GM19467 (cell line): ENCODE measurements at regions not wholly inside any gene's neighbourhood (a gene's known extent, or its start where the extent isn't known, plus 50 kb on each side); places are given as distances from the start of the nearest gene placed in this dataset.

Experiments
- ATAC-seq: cut with Tn5 transposase; IDR thresholded peaks from one replicate; pipeline ENCODE4 v1.9.1; 2021; ENCODE audit warnings: mild to moderate bottlenecking, moderate library complexity; ENCODE audit not compliant: unreplicated experiment

DNA sequence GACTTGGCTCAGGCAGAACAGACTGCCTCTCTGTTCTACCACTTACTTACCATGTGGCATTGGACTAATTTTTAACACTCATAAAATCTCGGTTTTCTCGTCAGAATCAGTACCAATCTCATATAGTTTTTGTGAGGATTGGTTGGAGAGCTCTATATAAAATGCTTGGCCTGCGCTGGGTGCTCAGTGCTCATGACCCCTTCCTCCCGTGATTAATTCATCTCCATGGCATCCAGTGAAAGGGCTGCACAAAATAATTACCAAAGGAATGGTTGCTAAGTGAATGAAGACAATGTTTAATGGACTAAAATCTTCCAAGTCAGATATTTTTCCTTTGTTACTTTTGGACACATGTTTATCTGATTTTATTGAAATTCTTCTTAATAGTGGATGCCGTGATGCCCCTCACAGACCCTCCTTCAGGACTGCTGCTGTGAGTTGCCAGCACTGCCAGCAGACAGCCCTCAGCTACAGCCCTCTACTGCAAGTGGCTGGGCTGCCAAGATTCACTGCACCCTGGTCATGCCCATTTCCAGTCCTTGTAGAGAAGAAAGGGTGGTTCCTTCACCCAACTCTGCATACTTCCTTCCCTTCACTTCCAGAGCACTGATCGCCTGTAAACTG, 436.5 kb downstream of the LMO4 start:
- no peak for ATAC-seq

DNA sequence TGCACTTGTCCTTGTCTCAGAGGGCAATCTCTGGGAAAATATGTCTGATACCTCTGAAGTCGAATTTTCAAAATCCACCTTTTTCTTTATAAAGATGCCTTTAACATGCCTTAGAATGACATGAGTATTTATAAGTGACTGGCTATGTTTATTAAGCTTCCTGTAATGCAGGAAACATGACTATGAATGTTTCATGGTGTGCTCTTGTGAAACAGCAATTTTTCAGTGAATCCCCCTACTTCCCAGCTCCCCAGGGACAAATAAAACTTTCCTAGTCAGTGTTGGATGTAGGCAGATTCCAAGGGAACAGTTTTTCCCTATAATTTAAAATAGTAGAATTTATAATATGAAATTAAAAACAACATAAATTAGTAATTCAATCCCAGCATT, 437.0 kb downstream of the LMO4 start:
- no peak for ATAC-seq

DNA sequence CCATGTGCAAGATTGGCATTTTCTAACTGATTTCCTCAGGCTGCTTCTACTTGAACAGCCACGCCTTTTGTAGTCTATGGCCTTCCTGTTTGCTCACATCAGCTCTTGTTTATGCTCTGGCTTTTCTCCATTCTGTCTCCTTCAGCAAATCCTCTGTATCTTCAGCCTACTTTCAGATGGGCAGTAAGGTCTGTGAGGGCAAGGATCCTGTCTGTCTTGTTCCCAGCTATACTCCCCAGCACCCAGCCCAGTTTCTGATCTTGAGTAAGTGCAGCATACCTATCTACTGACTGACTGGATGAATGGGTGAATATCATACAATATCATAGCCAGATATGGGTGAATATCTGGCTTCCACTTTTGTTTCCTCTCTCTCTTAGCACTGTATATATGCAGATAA, 438.1 kb downstream of the LMO4 start:
- ATAC-seq = no peak

DNA sequence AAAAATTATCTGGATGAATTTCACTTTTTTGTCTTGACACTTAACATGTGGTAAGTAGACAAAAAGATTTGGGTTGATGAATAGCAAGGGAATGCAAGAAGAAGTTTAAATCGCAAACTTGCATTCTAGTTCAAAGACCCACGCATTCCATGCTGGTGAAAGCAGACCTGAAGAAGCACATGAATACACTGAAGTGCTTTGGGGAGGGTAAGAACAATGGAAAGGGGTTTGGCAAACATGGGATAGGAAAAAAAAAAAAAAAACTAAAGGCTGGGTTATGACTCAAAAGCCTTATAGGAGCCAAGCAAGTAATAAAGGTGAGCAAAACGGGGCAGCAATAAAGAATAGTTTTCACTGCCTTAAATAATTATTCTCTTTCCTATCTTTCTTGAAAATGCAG, 450.2 kb downstream of the LMO4 start:
- no peak for ATAC-seq

DNA sequence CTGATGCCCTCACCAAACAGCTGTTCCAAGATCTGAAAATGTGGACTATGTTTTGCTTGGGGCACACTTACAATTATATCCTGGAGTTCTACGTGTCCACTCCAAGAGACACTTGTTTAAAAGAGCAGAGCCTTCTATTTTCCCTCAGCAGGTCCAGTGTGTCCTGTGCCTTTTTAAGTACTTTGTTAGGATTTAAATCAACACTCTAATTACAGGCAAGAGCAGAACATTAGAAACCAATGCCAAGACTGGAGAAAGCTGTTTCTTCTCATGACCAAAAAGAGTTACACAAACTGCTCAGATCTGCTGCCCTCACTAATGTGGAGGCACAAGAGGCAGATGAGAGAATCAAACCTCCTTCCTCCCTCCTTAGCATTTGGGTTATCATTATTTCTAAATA, 452.9 kb downstream of the LMO4 start:
- ATAC-seq = no peak

DNA sequence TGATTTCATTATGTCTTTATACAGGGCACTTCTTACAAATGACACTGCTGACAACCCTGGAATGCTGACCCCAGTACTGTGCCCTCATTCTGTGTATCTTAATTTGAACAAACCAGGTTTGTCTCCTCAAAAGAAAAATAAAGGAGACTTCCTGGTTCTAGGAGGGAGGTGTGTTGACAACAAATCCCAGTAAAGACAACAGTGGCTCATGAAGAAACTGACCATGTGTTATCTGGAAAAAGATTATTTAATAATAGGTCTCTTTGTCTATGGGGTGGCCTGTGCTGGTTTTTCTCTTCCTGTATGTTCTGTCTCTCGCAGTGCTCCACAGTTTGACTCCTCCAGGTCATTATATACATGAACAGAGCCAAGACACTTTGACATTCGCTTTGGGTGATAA, 454.6 kb downstream of the LMO4 start:
- ATAC-seq = no peak

DNA sequence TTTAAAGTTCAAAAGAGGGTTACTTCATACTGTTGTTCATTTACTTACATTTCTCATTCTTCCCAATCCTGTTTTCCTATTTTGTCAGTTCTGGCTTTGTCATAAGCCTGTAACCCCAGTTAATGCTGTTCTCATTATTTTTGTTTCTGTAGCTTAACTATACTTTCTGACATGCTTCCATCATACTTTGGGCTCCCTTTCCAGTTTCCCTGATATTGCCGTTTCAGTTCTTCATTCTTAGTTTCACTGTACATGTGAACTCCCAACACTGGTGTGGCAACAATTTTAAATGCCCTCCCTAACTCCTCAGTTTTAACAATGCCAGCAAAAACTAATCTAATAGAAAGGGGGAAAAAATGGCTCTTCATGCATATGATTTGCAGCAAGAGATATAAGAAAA, 456.7 kb downstream of the LMO4 start:
- ATAC-seq = no peak

DNA sequence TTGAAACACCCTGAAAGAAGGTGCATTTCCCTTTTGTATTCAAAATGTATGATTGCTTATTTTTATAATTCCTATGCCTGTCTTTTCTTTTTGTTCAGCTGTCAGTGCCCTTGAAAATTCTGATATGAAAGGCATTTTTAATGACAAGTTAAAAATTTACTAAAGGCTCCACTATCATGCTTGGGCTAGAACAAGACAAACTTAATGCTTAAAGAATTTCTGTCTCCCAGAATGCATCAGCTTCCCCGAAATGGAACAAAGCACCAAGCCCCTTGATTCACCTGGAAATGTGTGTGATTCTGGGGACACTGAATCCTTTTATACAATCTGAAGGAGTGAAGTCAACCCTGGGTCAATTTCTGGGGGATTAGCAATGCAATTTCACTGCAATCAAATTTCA, 457.5 kb downstream of the LMO4 start:
- no peak for ATAC-seq

DNA sequence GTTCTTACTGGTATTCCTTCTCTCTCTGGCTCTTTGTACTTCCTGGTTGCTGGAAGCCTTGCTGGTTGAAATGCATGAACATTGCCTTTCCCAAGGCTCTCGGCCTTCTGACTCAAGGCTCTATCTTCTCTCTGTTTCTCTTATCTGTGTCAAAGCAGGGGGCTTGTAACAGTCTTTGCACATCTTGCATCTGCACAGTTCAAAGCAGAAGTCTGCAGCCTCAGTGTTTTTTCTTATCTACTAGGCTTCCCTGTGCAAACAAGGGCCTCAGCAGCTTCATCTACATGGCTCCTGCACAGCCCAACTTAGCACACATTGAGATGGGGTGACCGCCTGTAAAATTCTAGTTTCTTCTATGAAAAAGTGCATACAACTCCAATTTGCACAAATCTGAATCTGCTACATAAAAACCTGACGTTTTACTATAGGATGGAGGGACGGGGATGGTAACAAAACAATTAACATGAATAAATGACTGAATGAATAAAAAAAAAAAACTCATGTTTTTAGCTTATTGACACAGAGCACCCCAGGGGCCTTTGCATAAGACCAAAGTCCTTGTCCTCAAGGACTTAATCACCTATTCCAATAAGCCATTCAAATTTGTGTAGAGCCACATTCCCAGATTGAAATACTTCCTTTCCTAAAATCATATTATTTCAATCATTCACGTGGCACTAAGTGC, 458.3 kb downstream of the LMO4 start:
- ATAC-seq = no peak

DNA sequence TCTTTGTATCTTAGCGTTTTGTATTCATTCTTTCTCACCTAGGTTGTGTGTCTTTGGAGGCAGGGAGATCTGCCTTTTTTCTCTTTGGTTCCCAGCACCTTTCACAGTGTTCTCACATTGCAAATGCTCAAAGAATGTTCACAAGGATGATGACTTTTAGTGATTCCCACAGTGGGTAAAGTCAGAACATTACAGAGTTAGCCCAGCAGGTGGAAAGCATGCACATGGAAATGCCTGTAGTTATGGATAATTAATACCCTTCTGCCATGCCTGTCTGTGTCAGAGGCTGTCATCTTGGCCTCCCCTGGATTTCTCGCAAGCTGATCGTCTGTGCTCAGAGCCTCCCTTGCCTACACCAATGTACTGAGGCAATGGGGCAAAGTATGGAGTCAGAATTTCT, 458.9 kb downstream of the LMO4 start:
- ATAC-seq = no peak

DNA sequence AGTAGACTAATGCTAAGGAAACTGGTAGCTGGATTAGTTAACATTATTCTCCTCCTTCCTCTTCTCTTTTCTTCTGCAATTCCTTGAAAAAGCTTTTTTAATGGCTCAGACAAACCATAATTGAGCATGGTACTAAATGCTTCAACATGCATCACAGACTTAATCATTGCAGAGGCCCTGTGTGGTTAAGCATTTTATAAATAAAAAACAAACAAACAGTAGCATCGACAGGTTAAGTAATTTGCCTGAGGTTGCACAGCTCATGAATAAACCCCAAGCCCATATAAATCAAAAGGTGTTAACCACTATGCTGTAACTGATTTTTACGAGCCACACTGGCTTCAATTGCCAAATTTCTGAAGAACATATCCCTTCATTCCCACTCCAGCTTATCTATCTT, 462.1 kb downstream of the LMO4 start:
- ATAC-seq = no peak

DNA sequence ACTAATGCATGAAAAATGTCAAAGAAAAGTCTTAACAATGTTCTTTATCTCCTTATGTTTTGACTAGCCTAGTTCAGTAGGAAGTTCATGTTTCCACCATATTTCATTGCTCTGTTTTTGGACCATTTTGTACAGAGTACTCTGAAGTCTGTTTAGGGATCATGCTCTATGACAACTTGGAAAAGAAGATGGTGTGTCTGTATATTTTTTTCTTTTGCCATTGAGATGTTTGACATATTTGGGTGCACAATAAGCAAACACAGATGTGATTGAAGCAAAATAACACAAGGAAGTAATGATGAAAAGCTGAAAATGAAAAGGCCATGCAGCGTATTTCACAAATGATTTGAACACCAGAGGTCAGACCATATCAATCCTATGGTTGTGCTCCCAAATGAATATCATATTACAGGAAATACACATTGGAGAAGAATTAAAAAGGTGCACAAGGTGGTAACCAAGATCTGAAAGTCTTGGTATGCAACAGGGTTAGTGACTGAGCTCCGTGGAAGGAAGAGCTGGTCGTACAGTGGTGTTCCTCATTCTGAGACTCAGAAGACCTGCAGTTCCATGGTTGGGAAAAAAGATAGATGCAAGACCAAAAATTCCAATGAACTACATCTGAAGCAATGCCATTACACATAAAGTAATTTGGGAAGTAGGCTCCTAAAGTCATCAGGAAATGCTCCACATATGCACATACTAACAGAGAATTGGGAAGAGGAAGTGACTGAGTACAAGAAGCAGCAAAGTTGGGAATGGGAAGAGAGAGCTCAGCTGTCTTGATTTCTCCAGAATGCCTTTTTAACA, 463.5 kb downstream of the LMO4 start:
- no peak for ATAC-seq

DNA sequence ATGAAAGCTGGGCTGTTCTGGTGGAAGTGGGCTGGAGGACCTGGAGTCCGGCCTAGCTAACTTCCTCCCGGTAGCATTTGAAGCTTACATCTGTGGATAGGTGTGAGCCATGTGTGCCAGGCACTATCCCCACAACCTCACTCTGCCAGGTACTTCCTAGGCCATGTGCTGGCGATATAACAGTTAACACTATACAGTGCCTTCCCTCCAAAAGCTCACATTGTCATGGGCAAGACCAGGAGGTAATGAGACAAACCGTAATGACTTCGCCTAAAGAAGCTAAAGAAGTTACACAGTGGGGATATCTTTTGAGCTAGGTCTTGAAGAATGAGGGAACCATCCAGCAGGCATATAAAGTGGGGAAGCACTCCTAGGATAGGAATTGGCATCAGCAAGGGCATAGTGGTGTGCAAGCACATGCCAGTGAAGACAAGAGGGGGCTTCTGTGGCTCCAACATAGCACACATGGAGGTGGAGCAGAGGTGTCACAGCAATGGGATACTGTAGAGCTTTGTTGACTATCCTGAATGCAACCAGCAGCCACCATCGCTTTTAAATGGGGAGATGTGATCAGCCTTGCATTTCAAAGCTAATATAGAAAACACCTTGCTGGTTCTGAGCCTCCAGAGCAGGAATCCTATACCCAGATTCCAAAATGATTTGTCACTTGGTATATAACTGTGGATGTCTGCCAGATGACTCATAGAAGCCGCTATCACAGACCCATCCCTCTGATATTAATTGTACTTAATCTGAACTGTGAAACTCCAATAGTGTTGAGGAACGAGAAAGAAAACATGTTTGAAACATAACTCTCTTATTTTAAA, 466.3 kb downstream of the LMO4 start:
- no peak for ATAC-seq

DNA sequence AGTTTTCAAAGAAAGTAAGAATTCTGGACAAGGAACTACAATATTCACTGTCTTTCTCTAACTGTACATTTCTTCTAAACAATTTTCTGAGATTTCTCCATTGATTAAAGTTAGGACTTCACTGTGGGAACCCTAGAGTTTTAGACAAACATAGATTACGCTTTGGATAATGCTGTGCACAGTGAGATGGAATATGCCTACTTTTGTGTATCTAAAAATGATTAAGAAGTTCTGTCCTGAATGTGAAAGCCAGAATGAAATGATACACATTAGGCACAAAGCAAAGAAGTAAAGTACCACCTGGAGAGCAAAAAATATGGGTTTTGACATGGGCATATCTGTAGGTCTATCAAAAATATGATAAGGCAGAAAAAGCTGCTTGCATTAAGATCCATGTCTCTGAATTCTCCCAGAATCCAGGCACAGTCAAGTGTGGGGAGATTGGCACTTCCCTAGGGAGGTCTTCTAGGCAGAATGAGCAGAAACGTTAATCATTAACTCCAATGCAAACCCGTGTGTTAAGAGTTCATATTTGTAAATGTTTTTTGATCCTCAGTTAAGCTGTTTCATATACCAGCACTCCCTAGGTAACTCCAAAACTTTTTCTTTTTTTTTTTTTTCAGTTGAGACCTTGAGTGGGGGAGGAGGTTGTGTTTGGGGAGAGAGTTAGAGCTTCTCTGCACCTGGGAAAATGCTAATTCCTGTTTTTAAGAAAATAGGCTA, 467.1 kb downstream of the LMO4 start:
- ATAC-seq = no peak

DNA sequence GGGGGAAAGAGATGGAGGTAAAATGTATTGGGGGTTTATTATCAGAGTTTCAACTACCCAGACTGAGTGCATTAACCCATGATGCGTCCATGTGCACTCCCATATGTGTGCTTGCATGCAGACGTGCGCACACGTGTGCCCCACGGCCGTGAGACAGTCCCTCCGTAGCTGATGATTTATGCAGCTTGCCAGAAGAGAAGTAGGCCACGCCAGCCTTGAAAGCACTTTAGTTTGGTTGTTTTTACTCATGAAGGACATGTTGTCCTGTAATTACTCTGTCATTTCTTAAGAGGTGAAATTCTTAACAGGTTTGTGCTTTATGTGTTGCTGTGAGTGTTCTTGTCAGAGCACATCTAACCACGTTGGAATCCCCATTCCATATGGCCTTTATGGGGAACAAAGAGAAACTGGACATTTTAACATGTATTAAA, 467.8 kb downstream of the LMO4 start:
- ATAC-seq = no peak

DNA sequence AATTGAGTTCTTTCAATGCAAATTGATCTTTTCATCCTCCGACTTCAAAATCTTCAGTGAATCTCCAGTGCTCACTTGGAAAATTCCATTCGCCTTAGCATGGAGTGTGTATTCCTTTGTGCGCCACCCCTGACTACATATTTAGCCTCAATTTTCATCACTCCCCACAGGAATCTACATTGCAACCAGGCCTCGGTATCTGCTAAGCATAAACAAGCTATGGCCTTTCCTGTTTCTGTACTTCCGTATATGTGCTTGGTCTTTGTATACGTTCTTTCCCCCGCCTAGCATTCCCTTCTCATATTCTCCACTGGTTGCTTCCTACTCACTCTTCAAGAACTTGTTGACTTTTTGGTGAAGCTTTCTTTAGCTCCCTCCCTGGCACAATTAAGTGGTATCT, 470.8 kb downstream of the LMO4 start:
- ATAC-seq = no peak

DNA sequence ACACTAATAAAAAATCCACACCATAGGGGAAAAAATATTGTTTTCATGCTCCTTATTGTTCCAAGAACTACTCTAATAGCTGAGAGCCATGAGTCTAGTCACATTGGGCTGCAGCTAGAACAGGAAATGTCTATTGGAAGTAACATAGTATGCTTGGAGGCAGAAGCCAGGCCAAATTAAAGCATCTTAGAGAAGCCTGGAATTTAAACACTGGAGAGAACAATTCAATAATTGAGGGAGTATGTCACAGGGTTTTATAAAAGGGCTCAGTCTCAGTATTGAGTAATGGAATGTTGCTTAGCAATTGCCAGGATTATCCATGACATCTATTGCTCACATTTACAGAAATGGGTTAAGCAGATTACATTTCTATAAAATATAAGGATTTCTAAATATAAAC, 471.3 kb downstream of the LMO4 start:
- no peak for ATAC-seq

DNA sequence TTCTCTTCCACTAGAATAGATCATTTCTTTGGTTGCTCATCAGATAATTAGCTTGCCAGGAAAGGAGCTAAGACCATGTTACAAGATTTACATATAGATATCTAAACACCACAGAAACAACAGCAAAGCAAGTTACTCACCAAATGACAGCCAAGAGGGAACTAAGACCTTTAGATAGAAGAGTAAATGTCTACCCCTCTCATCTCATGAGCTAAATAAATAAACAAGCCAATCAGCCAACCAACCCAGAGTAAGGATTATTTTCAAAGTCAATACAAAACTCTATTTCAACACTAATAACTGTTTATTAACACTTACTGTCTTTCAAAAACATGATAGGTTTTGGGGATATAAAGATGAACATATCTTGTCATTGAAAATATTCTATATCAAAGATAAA, 474.7 kb downstream of the LMO4 start:
- ATAC-seq = no peak

DNA sequence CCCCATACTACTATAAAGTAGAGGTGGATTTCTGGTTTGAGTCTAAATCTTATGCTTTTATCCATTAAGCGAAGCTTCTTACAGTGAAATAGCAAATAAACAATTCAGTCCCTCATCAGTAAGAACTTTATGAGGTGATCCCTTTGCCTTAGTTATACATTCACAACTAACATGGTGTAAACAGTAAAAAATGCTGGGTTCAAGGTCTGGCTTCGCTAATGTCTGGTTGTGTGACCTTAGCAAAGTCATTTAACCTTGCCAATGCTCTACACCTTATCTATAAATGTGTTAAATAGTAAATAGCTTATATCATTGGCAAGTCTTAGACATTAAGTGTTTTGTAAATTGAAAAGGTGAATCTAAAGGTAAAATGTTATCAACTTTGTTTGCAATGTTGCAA, 475.4 kb downstream of the LMO4 start:
- ATAC-seq = no peak

DNA sequence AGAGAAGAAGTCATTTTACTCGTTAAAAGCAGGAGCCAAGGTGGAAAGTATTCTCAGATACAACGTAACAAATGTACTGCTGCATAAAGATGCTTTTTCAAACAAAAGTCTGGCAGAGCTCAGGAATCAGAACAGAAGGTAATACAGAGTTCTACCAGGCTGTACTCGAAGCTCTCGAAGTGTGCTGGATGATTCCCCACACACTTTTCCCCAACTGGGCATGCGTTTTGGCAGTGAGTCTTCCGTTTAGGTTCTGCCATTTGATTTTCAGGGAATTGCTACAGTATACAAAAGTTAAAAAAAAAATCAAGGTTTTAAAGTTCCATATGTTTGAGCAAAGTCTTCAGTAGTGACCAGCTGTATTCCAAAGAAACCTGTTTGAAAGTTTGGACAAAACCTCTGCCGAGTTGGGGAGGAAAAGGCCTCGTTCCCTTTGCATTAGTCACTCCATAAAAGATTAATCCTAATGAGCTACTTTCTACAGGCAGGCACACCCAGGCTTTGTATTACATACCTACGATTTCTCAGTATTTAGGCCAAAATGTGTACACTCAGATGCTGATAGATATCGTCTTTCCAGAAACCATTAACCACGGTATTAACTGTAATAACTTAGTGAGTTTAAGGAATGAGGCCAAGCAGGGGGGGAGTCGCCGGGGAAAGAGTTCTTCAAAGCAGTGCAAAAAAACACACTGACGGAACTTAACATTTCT, 477.1 kb downstream of the LMO4 start:
- ATAC-seq = no peak
